ENCODE measurements at regions not wholly inside any gene's neighbourhood (a gene's known extent, or its start where the extent isn't known, plus 50 kb on each side); places are given as distances from the start of the nearest gene placed in this dataset.

- Histone ChIP-seq H3K9ac (ENCODE audit: low read length) (no peak overlapping the region), H3K36me3 (ENCODE audit: insufficient read depth, low read length) (no peaks in the 10 kb centered on the region), H3K9me3 (ENCODE audit: low read length) (no peaks in the 10 kb centered on the region), H4K20me1 (ENCODE audit: insufficient read depth) (no peaks in the 10 kb centered on the region), H2AFZ (ENCODE audit: low read depth, low read length) (peak overlapping the region; percentile 6), H3K4me3 (ENCODE audit: low read length) (no peak overlapping the region), H3F3A (ENCODE audit: insufficient read depth, low read length, poor library complexity, severe bottlenecking) (no peaks in the 10 kb centered on the region), H3K4me2 (ENCODE audit: low read length) (no peak overlapping the region), H3K27me3 (ENCODE audit: insufficient read depth, low read depth, low read length) (no peaks in the 10 kb centered on the region), H3K27ac (ENCODE audit: low read length) (no peak overlapping the region), H3K79me2 (replicated peaks; ENCODE audit: insufficient read depth, low read length) (no peaks in the 10 kb centered on the region), H3K9me2 (ENCODE audit: insufficient read depth, low read length) (no peaks in the 10 kb centered on the region)
- TF ChIP-seq, protein P1, sequence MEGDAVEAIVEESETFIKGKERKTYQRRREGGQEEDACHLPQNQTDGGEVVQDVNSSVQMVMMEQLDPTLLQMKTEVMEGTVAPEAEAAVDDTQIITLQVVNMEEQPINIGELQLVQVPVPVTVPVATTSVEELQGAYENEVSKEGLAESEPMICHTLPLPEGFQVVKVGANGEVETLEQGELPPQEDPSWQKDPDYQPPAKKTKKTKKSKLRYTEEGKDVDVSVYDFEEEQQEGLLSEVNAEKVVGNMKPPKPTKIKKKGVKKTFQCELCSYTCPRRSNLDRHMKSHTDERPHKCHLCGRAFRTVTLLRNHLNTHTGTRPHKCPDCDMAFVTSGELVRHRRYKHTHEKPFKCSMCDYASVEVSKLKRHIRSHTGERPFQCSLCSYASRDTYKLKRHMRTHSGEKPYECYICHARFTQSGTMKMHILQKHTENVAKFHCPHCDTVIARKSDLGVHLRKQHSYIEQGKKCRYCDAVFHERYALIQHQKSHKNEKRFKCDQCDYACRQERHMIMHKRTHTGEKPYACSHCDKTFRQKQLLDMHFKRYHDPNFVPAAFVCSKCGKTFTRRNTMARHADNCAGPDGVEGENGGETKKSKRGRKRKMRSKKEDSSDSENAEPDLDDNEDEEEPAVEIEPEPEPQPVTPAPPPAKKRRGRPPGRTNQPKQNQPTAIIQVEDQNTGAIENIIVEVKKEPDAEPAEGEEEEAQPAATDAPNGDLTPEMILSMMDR (IDR thresholded peaks at IDR 0.05; ENCODE audit: poor library complexity, severe bottlenecking): no peak
- TF ChIP-seq EP300 (conservative IDR thresholded peaks at IDR 0.05; ENCODE audit: poor library complexity, severe bottlenecking): no peak
- no peak for TF ChIP-seq EZH2 (IDR thresholded peaks at IDR 0.05; ENCODE audit: borderline replicate concordance, insufficient read depth, low read length, poor library complexity, severe bottlenecking)
- no peak for TF ChIP-seq TAF1 (IDR thresholded peaks at IDR 0.05; ENCODE audit: low read depth)
- TF ChIP-seq MXI1 (conservative IDR thresholded peaks at IDR 0.05; ENCODE audit: poor library complexity, severe bottlenecking): no peak
- TF ChIP-seq RAD21 (conservative IDR thresholded peaks at IDR 0.05): no peak
Observed at GRCh38 chr2:17093712-17094111, 424.5 kb downstream of the RAD51AP2 start.

DNA sequence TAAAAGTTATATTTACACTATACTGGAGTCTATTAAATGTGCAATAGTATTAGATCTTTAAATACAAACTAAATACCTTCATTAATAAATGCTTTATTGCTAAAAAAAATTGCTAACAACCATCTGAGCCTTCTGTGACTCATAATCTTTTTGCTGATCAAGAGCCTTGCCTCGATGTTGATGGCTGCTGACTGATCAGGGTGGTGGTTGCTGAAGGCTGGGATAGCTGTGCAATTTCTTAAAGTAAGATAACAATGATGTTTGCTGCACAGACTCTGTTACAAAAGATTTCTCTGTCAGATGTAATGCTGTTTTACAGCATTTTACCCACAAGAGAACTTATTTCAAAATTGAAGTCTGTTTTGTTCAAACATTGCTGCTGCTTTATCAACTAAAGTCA is 421.4 kb upstream of the CYRIA start:
- H3K4me3 ChIP-seq (ENCODE audit: low read length): no peak overlapping the region

More for the DNA sequence above, 421.4 kb upstream of the CYRIA start:
- no peak for TF ChIP-seq POLR2AphosphoS5 (IDR thresholded peaks at IDR 0.05)
- TF ChIP-seq, protein P1 (IDR thresholded peaks at IDR 0.05; ENCODE audit: poor library complexity, severe bottlenecking): no peak
- no peak for TF ChIP-seq TAF1 (IDR thresholded peaks at IDR 0.05; ENCODE audit: low read depth)
- TF ChIP-seq, protein P2, sequence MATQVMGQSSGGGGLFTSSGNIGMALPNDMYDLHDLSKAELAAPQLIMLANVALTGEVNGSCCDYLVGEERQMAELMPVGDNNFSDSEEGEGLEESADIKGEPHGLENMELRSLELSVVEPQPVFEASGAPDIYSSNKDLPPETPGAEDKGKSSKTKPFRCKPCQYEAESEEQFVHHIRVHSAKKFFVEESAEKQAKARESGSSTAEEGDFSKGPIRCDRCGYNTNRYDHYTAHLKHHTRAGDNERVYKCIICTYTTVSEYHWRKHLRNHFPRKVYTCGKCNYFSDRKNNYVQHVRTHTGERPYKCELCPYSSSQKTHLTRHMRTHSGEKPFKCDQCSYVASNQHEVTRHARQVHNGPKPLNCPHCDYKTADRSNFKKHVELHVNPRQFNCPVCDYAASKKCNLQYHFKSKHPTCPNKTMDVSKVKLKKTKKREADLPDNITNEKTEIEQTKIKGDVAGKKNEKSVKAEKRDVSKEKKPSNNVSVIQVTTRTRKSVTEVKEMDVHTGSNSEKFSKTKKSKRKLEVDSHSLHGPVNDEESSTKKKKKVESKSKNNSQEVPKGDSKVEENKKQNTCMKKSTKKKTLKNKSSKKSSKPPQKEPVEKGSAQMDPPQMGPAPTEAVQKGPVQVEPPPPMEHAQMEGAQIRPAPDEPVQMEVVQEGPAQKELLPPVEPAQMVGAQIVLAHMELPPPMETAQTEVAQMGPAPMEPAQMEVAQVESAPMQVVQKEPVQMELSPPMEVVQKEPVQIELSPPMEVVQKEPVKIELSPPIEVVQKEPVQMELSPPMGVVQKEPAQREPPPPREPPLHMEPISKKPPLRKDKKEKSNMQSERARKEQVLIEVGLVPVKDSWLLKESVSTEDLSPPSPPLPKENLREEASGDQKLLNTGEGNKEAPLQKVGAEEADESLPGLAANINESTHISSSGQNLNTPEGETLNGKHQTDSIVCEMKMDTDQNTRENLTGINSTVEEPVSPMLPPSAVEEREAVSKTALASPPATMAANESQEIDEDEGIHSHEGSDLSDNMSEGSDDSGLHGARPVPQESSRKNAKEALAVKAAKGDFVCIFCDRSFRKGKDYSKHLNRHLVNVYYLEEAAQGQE (IDR thresholded peaks at IDR 0.05; ENCODE audit: borderline replicate concordance): no peak
- TF ChIP-seq SMC3 (conservative IDR thresholded peaks at IDR 0.05; ENCODE audit: poor library complexity): no peak
- TF ChIP-seq MXI1 (conservative IDR thresholded peaks at IDR 0.05; ENCODE audit: poor library complexity, severe bottlenecking): no peak
- TF ChIP-seq EZH2 (IDR thresholded peaks at IDR 0.05; ENCODE audit: borderline replicate concordance, insufficient read depth, low read length, poor library complexity, severe bottlenecking): no peak
- no peak for TF ChIP-seq EP300 (conservative IDR thresholded peaks at IDR 0.05; ENCODE audit: poor library complexity, severe bottlenecking)
- TF ChIP-seq RAD21 (conservative IDR thresholded peaks at IDR 0.05): no peak
- Histone ChIP-seq H3K27me3 (ENCODE audit: insufficient read depth, low read depth, low read length) (no peaks in the 10 kb centered on the region), H3K27ac (ENCODE audit: low read length) (no peak overlapping the region), H3K9me2 (ENCODE audit: insufficient read depth, low read length) (no peaks in the 10 kb centered on the region), H3K36me3 (ENCODE audit: insufficient read depth, low read length) (no peaks in the 10 kb centered on the region), H3K79me2 (replicated peaks; ENCODE audit: insufficient read depth, low read length) (no peaks in the 10 kb centered on the region), H2AFZ (ENCODE audit: low read depth, low read length) (no peak overlapping the region), H3F3A (ENCODE audit: insufficient read depth, low read length, poor library complexity, severe bottlenecking) (no peaks in the 10 kb centered on the region), H4K20me1 (ENCODE audit: insufficient read depth) (no peaks in the 10 kb centered on the region), H3K9me3 (ENCODE audit: low read length) (no peaks in the 10 kb centered on the region), H3K4me2 (ENCODE audit: low read length) (no peak overlapping the region), H3K9ac (ENCODE audit: low read length) (no peak overlapping the region)

Measured in neural cell (in vitro differentiated cells).